H9 (cell line): ENCODE measurements at regions not wholly inside any gene's neighbourhood (a gene's known extent, or its start where the extent isn't known, plus 50 kb on each side); places are given as distances from the start of the nearest gene placed in this dataset.

Experiments
- DNase-seq: peaks from one replicate; pipeline ENCODE4 v3.0.0-alpha.2; 2017
- H2AFZ ChIP-seq: one replicate; pipeline ENCODE4 v1.6.1; 2013; ENCODE audit warnings: mild to moderate bottlenecking, low read length, control low read depth, moderate library complexity
- H2AK5ac ChIP-seq: 2 replicates; pipeline ENCODE4 v1.6.1; 2013; ENCODE audit warnings: low read length, control low read depth, mixed read lengths; ENCODE audit not compliant: insufficient read length
- H2BK120ac ChIP-seq: one replicate; pipeline ENCODE4 v1.6.1; 2013; ENCODE audit warnings: low read depth, mild to moderate bottlenecking, low read length, control low read depth, inconsistent platforms; ENCODE audit not compliant: poor library complexity, severe bottlenecking
- H2BK12ac ChIP-seq: 2 replicates; pipeline ENCODE4 v1.6.1; 2013; ENCODE audit warnings: low read length, control low read depth, mixed read lengths, low read depth; ENCODE audit not compliant: insufficient read length
- H2BK15ac ChIP-seq: 2 replicates; pipeline ENCODE4 v1.6.1; 2013; ENCODE audit warnings: low read depth, low read length, control low read depth
- H2BK20ac ChIP-seq: one replicate; pipeline ENCODE4 v1.6.1; 2013; ENCODE audit warnings: low read depth, mild to moderate bottlenecking, low read length, control low read depth, inconsistent platforms; ENCODE audit not compliant: poor library complexity, severe bottlenecking
- H2BK5ac ChIP-seq: 2 replicates; pipeline ENCODE4 v1.6.1; 2013; ENCODE audit warnings: low read length, control low read depth, mixed read lengths; ENCODE audit not compliant: insufficient read length
- H3K14ac ChIP-seq: 2 replicates; pipeline ENCODE4 v1.6.1; 2013; ENCODE audit warnings: low read length, control low read depth; ENCODE audit not compliant: insufficient read depth
- H3K18ac ChIP-seq: 2 replicates; pipeline ENCODE4 v1.6.1; 2013; ENCODE audit warnings: low read depth, mild to moderate bottlenecking, mixed read lengths, low read length, control low read depth; ENCODE audit not compliant: insufficient read length
- H3K23ac ChIP-seq: 2 replicates; pipeline ENCODE4 v1.6.1; 2013; ENCODE audit warnings: low read length, control low read depth, mixed read lengths, low read depth; ENCODE audit not compliant: insufficient read length
- H3K23me2 ChIP-seq: 2 replicates; pipeline ENCODE4 v1.6.1; 2013; ENCODE audit warnings: low read depth, mild to moderate bottlenecking, mixed read lengths, low read length, control low read depth; ENCODE audit not compliant: insufficient read length, poor library complexity, severe bottlenecking
- H3K27ac ChIP-seq: 2 replicates; pipeline ENCODE4 v1.5.1; 2013; ENCODE audit warnings: low read length, control low read depth, mixed read lengths, low read depth; ENCODE audit not compliant: insufficient read length
- H3K27me3 ChIP-seq: 2 replicates; pipeline ENCODE4 v1.6.1; 2013; ENCODE audit warnings: low read length, control low read depth, inconsistent platforms; ENCODE audit not compliant: insufficient read depth
- H3K4ac ChIP-seq: 2 replicates; pipeline ENCODE4 v1.6.1; 2013; ENCODE audit warnings: low read depth, mild to moderate bottlenecking, control low read depth, inconsistent platforms, low read length, moderate library complexity
- H3K4me1 ChIP-seq: 2 replicates; pipeline ENCODE4 v1.6.1; 2013; ENCODE audit warnings: low read length, control low read depth, inconsistent platforms; ENCODE audit not compliant: insufficient read depth
- H3K4me2 ChIP-seq: 2 replicates; pipeline ENCODE4 v1.6.1; 2013; ENCODE audit warnings: low read length, control low read depth, mixed read lengths; ENCODE audit not compliant: insufficient read length, insufficient read depth
- H3K56ac ChIP-seq: 2 replicates; pipeline ENCODE4 v1.6.1; 2013; ENCODE audit warnings: low read depth, mild to moderate bottlenecking, mixed read lengths, low read length, control low read depth; ENCODE audit not compliant: insufficient read length
- H3K79me1 ChIP-seq: 2 replicates; pipeline ENCODE4 v1.6.1; 2013; ENCODE audit warnings: low read depth, mild to moderate bottlenecking, moderate library complexity, low read length, control low read depth, inconsistent platforms; ENCODE audit not compliant: insufficient read depth, poor library complexity, severe bottlenecking
- H3K79me2 ChIP-seq: 2 replicates; pipeline ENCODE4 v1.6.1; 2013; ENCODE audit warnings: low read length, control low read depth, inconsistent platforms; ENCODE audit not compliant: insufficient read depth
- H3K9ac ChIP-seq: 2 replicates; pipeline ENCODE4 v1.6.1; 2013; ENCODE audit warnings: low read length, control low read depth, mixed read lengths; ENCODE audit not compliant: insufficient read length; ENCODE audit errors: extremely low read depth
- H3K9me3 ChIP-seq: one replicate; pipeline ENCODE4 v1.6.1; 2013; ENCODE audit warnings: low read depth, low read length, inconsistent platforms; ENCODE audit not compliant: control insufficient read depth
- H3T11ph ChIP-seq: one replicate; pipeline ENCODE4 v1.6.1; 2013; ENCODE audit warnings: mild to moderate bottlenecking, low read length, control low read depth, inconsistent platforms
- H4K20me1 ChIP-seq: one replicate; pipeline ENCODE4 v1.6.1; 2013; ENCODE audit not compliant: control insufficient read depth, insufficient read length, insufficient read depth
- H4K5ac ChIP-seq: 2 replicates; pipeline ENCODE4 v1.6.1; 2013; ENCODE audit warnings: low read depth, mild to moderate bottlenecking, mixed read lengths, low read length, control low read depth; ENCODE audit not compliant: insufficient read length
- H4K8ac ChIP-seq: replicated peaks from 2 replicates; pipeline ENCODE4 v1.6.1; 2013; ENCODE audit warnings: low read length, control low read depth, mixed read lengths, low read depth; ENCODE audit not compliant: insufficient read length
- H4K91ac ChIP-seq: 2 replicates; pipeline ENCODE4 v1.6.1; 2013; ENCODE audit warnings: low read depth, mild to moderate bottlenecking, moderate library complexity, mixed read lengths, low read length, control low read depth; ENCODE audit not compliant: insufficient read length
- H3K27ac Mint-ChIP-seq, 3 experiments: 2 replicates in 2 of 3; 3 replicates in 1 of 3; pipeline ENCODE4 v1.8.0; 2020 to 2021; ENCODE audit warnings: mixed read lengths in 3 of 3, mild to moderate bottlenecking in 1 of 3, moderate library complexity in 1 of 3
- H3K27me3 Mint-ChIP-seq: 2 replicates; pipeline ENCODE4 v1.8.0; 2021; ENCODE audit warnings: low read depth, mild to moderate bottlenecking, moderate library complexity, mixed read lengths
- H3K36me3 Mint-ChIP-seq, 3 experiments: 2 replicates in 2 of 3; 3 replicates in 1 of 3; pipeline ENCODE4 v1.8.0; 2020 to 2021; ENCODE audit warnings: low read depth in 3 of 3, mixed read lengths in 3 of 3; ENCODE audit not compliant: insufficient read depth in 1 of 3
- H3K4me1 Mint-ChIP-seq, 2 experiments: 2 replicates each; pipeline ENCODE4 v1.8.0; 2020; ENCODE audit warnings: mixed read lengths in 2 of 2
- H3K4me3 Mint-ChIP-seq, 2 experiments: 2 replicates in 1 of 2; 3 replicates in 1 of 2; pipeline ENCODE4 v1.8.0; 2020 to 2021; ENCODE audit warnings: mild to moderate bottlenecking in 2 of 2, mixed read lengths in 2 of 2, moderate library complexity in 1 of 2
- H3K9me3 Mint-ChIP-seq, 2 experiments: 2 replicates in 1 of 2; 3 replicates in 1 of 2; pipeline ENCODE4 v1.8.0; 2020; ENCODE audit warnings: mild to moderate bottlenecking in 2 of 2, mixed read lengths in 2 of 2, moderate library complexity in 1 of 2
- WGBS: extraction: QIAGEN DNeasy Blood & Tissue Kit; methylation state at CpG from one replicate; pipeline ENCODE4 v1.1.7; 2013; ENCODE audit warnings: missing lambda C conversion rate, low lambda C conversion rate, mixed read lengths; ENCODE audit not compliant: insufficient read length; ENCODE audit errors: extremely low coverage; 5-methylcytosine and 5-hydroxymethylcytosine counted together
- TF ChIP-seq, protein P1 (sequence below): fragments of 200-600 bp; sonication (generic); conservative IDR thresholded peaks from 3 replicates; pipeline ENCODE4 v1.8.0; 2021; ENCODE audit warnings: antibody characterized with exemption, mild to moderate bottlenecking

DNA sequence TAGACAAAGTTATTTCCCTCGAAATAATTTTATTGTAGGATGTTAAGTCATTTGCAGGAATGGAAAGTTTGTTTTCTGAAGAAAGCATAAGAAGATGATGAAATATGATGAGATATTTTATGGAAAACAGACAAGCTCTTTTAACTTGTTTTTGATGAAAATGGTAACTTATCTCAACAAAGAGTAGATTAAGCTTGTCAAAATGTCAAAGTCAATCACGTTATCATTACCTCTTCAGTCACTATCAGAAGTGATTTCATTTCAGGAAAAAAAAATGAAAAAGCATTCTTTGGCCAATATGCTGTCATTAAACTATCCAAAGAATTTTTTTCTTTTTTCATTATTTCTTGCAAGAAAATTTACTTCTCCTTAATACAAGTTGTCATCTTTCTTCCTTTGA lies 221.0 kb upstream of the ANKRD50 start:
- Histone ChIP-seq H2BK15ac (no peak overlapping the region), H3K23ac (no peak overlapping the region), H3K9me3 (no peaks in the 10 kb centered on the region), H3K79me2 (no peaks in the 10 kb centered on the region), H3K27ac (no peak overlapping the region), H4K91ac (no peak overlapping the region), H2BK12ac (no peak overlapping the region), H3K56ac (no peak overlapping the region), H3K27me3 (no peaks in the 10 kb centered on the region), H2AK5ac (no peak overlapping the region), H3K4me2 (no peak overlapping the region), H3K79me1 (no peaks in the 10 kb centered on the region), H2BK5ac (no peak overlapping the region), H4K8ac (no peak overlapping the region), H3K14ac (no peak overlapping the region), H3K4me1 (peaks cover 5% of the 10 kb centered on the region; the same call in 1 of the 2 replicates), H4K20me1 (no peaks in the 10 kb centered on the region), H2AFZ (no peak overlapping the region), H2BK120ac (no peak overlapping the region), H3K18ac (no peak overlapping the region), H3K4ac (no peak overlapping the region), H2BK20ac (no peak overlapping the region), H4K5ac (no peak overlapping the region), H3K9ac (no peak overlapping the region), H3K23me2 (no peaks in the 10 kb centered on the region), H3T11ph (no peak overlapping the region)
- DNase-seq, result no peak
- Mint-ChIP-seq H3K9me3 (no peaks in the 10 kb centered on the region), H3K4me3 (no peak overlapping the region), H3K36me3 (no peaks in the 10 kb centered on the region), H3K4me1 (peaks cover 18 to 21% of the 10 kb centered on the region in 2 experiments), H3K27me3 (no peaks in the 10 kb centered on the region), H3K27ac (no peak overlapping the region)
- TF ChIP-seq, protein P1, sequence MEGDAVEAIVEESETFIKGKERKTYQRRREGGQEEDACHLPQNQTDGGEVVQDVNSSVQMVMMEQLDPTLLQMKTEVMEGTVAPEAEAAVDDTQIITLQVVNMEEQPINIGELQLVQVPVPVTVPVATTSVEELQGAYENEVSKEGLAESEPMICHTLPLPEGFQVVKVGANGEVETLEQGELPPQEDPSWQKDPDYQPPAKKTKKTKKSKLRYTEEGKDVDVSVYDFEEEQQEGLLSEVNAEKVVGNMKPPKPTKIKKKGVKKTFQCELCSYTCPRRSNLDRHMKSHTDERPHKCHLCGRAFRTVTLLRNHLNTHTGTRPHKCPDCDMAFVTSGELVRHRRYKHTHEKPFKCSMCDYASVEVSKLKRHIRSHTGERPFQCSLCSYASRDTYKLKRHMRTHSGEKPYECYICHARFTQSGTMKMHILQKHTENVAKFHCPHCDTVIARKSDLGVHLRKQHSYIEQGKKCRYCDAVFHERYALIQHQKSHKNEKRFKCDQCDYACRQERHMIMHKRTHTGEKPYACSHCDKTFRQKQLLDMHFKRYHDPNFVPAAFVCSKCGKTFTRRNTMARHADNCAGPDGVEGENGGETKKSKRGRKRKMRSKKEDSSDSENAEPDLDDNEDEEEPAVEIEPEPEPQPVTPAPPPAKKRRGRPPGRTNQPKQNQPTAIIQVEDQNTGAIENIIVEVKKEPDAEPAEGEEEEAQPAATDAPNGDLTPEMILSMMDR, result no peak
- no CpG with 5 or more reads among the region's 2 CpGs for WGBS
